ENCODE measurements at regions not wholly inside any gene's neighbourhood (a gene's known extent, or its start where the extent isn't known, plus 50 kb on each side); places are given as distances from the start of the nearest gene placed in this dataset.
"Not testable (repeated sequence)": the region's sequence is repeated elsewhere in the genome, so short reads cannot be mapped to it uniquely, and the experiment has no call there.

- DNase-seq (ENCODE audit: low read depth, low spot score), result no peak
- in situ Hi-C loops (cut with MboI), result no loop called here
Observed at GRCh38 chr10:27380929-27381358, 123.2 kb upstream of the RAB18 start.

GRCh38 chr10:27379041-27379440 is 125.1 kb upstream of the RAB18 start:
- H3K4me2 ChIP-seq (ENCODE audit: control insufficient read depth, insufficient read depth); H3K9me3 ChIP-seq (replicated peaks; ENCODE audit: control insufficient read depth, insufficient read depth, low read length); H3K9ac ChIP-seq (ENCODE audit: control insufficient read depth, insufficient read depth, low read length); POLR2A ChIA-PET; H4K20me1 ChIP-seq (ENCODE audit: control insufficient read depth, insufficient read depth); BruUV-seq (replicated peaks); intact Hi-C loops (cut with micrococcal nuclease; ENCODE audit: unreplicated experiment); RAD21 ChIA-PET (ENCODE audit: unreplicated experiment); FAIRE-seq; CTCF ChIA-PET; in situ Hi-C loops (cut with MboI); H3K4me1 ChIP-seq (ENCODE audit: control insufficient read depth, insufficient read depth, low read length); H3K36me3 ChIP-seq (ENCODE audit: control insufficient read depth in 2 of 2, insufficient read depth in 2 of 2, low read length in 1 of 2); H3K4me3 ChIP-seq; H2AFZ ChIP-seq (ENCODE audit: control insufficient read depth, low read depth, low read length); H3K27ac ChIP-seq (ENCODE audit: control insufficient read depth, insufficient read depth); SMC1A ChIA-PET (ENCODE audit: uncharacterized antibody, unreplicated experiment); DNase-seq (ENCODE audit: low read depth, low spot score); H3K79me2 ChIP-seq (ENCODE audit: control insufficient read depth, insufficient read depth, low read length); H3K27me3 ChIP-seq (replicated peaks in 1 of 2; ENCODE audit: control insufficient read depth in 2 of 2, insufficient read depth in 2 of 2, low read length in 1 of 2); ATAC-seq: not testable (repeated sequence)
- 100% methylated on average over 2 of the region's 2 CpGs for WGBS (ENCODE audit: insufficient coverage, insufficient replicate concordance, low lambda C conversion rate, missing lambda C conversion rate)

More at GRCh38 chr10:27380929-27381358, 123.2 kb upstream of the RAB18 start:
- 43% methylated on average over 6 of the region's 6 CpGs for WGBS (ENCODE audit: insufficient coverage, insufficient replicate concordance, low lambda C conversion rate, missing lambda C conversion rate)
- H3K27ac ChIP-seq (ENCODE audit: control insufficient read depth, insufficient read depth), result no peak overlapping the region
- H3K4me2 ChIP-seq (ENCODE audit: control insufficient read depth, insufficient read depth), result no peak overlapping the region
- no peak overlapping the region for H2AFZ ChIP-seq (ENCODE audit: control insufficient read depth, low read depth, low read length)
- SMC1A ChIA-PET (ENCODE audit: uncharacterized antibody, unreplicated experiment), result interaction anchor here (0.6 kb wide), 1 partner anchor 192 kb away, joined by 3 read pairs; no protein-coding TSS in a partner anchor
- no peaks in the 10 kb centered on the region for H4K20me1 ChIP-seq (ENCODE audit: control insufficient read depth, insufficient read depth)
- no peak overlapping the region for H3K4me3 ChIP-seq
- BruUV-seq (replicated peaks), result no TSS peak
- TF ChIP-seq ZNF622 (IDR thresholded peaks at IDR 0.05), result no peak
- TF ChIP-seq SPI1 (IDR thresholded peaks at IDR 0.05; ENCODE audit: borderline replicate concordance, insufficient read depth, low read depth, low read length), result no peak
- TF ChIP-seq NFXL1 (IDR thresholded peaks at IDR 0.05; ENCODE audit: borderline replicate concordance), result no peak
- TF ChIP-seq STAT1 (conservative IDR thresholded peaks at IDR 0.05), result no peak
- TF ChIP-seq BACH1 (IDR thresholded peaks at IDR 0.05; ENCODE audit: borderline replicate concordance), result no peak
- no peak for TF ChIP-seq FOXK2 (IDR thresholded peaks at IDR 0.05)
- no peak for TF ChIP-seq EZH2 (IDR thresholded peaks at IDR 0.05; ENCODE audit: borderline replicate concordance, control insufficient read depth, low read depth, low read length)
- TF ChIP-seq TCF12 (IDR thresholded peaks at IDR 0.05; ENCODE audit: low read depth, low read length), result no peak
- TF ChIP-seq ASH2L (IDR thresholded peaks at IDR 0.05; ENCODE audit: borderline replicate concordance, low read depth), result no peak
- TF ChIP-seq KAT2A (conservative IDR thresholded peaks at IDR 0.05; ENCODE audit: control insufficient read depth, low read depth, low read length), result no peak
- TF ChIP-seq RB1 (IDR thresholded peaks at IDR 0.05; ENCODE audit: borderline replicate concordance), result no peak
- TF ChIP-seq RCOR1 (conservative IDR thresholded peaks at IDR 0.05; ENCODE audit: low read depth, low read length), result no peak
- TF ChIP-seq IKZF1 (conservative IDR thresholded peaks at IDR 0.05), result no peak
- no peak for TF ChIP-seq SMC3 (IDR thresholded peaks at IDR 0.05; ENCODE audit: borderline replicate concordance, low read length)
- TF ChIP-seq MXI1 (IDR thresholded peaks at IDR 0.05; ENCODE audit: low read depth, low read length), result no peak
- TF ChIP-seq SIX5 (IDR thresholded peaks at IDR 0.05; ENCODE audit: low read depth, low read length, severe bottlenecking), result no peak
- CTCF ChIA-PET, result no interaction called here
- no peaks in the 10 kb centered on the region for H3K79me2 ChIP-seq (ENCODE audit: control insufficient read depth, insufficient read depth, low read length)
- intact Hi-C loops (cut with micrococcal nuclease; ENCODE audit: unreplicated experiment), result no loop called here
- POLR2A ChIA-PET, result no interaction called here
- no peaks in the 10 kb centered on the region for H3K27me3 ChIP-seq (replicated peaks in 1 of 2; ENCODE audit: control insufficient read depth in 2 of 2, insufficient read depth in 2 of 2, low read length in 1 of 2)
- no peak overlapping the region for H3K9ac ChIP-seq (ENCODE audit: control insufficient read depth, insufficient read depth, low read length)
- no peaks in the 10 kb centered on the region for H3K4me1 ChIP-seq (ENCODE audit: control insufficient read depth, insufficient read depth, low read length)
- no peaks in the 10 kb centered on the region for H3K9me3 ChIP-seq (replicated peaks; ENCODE audit: control insufficient read depth, insufficient read depth, low read length)
- RAD21 ChIA-PET (ENCODE audit: unreplicated experiment), result no interaction called here
- FAIRE-seq (no peak), ATAC-seq (no peak)
- no peaks in the 10 kb centered on the region for H3K36me3 ChIP-seq (ENCODE audit: control insufficient read depth in 2 of 2, insufficient read depth in 2 of 2, low read length in 1 of 2)
